Stimulated activated CD8-positive, alpha-beta memory T cell treated with anti-CD3 and anti-CD28 coated beads, Interleukin-7, amount 100 ng/mL, for 48 hours (primary cell): ENCODE measurements at regions not wholly inside any gene's neighbourhood (a gene's known extent, or its start where the extent isn't known, plus 50 kb on each side); places are given as distances from the start of the nearest gene placed in this dataset.

Experiments used
- DNase-seq, 2 donors: peaks; one replicate each; pipeline ENCODE4 v3.0.0-alpha.2; 2020; ENCODE audit warnings: low read depth in 1 of 2; ENCODE audit errors: extremely low read depth in 1 of 2

DNA sequence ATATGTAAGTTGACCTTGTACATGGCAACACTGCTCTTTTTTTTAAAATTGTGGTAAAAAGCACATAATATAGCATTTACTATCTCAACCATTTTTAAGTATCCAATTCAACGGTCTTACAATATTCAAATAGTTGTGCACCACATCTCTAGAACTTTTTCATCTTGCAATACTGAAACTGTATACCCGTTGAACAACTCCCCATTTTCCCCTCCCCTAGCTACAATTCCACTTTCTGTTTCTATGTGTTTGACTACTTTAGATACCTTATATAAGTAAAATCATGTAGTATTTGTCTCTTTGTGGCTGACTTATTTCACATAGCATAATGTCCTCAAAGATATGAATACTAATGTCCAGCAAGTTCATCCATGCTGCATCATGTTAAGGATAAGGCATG is 452.1 kb downstream of the TXNL1 start:
- no peak for DNase-seq

DNA sequence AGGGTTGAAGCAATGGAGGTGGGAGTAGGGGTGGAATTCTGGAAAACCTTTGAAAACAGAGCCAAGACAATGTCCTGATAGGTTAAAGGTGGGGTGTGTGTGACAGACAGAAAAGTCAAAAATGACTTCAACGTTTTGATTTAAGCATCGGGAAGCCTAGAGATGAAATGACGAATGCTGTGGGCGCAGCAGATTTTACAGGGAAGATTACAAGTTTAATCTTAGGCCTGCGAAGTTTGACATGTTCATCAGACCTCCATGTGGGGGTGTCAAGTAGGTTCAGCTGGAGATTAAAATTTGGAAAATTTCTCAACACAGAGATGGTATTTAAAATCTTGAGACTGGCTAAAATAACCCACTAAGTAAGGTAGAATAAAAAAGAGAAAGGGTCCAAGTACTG is 453.3 kb downstream of the TXNL1 start:
- DNase-seq = no peak

DNA sequence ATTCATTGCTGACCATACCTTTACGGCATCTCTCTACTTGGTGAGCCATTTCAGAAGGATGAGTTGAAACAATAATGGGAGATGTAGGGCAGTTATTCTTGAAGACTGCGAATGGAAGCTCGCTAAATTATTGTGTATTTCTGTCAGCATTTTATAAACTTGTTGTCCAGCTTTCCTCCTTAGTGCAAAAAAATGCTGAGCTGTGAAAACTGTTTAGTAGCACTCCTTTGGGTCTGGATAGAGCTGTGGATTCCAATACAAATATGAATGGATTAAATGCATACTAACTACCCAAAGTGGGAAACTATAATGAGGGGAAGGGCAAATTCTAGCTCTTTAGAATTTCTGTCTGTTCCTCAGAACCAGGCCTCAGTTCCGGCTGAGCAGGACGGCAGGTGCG is 461.6 kb downstream of the TXNL1 start:
- no peak for DNase-seq

DNA sequence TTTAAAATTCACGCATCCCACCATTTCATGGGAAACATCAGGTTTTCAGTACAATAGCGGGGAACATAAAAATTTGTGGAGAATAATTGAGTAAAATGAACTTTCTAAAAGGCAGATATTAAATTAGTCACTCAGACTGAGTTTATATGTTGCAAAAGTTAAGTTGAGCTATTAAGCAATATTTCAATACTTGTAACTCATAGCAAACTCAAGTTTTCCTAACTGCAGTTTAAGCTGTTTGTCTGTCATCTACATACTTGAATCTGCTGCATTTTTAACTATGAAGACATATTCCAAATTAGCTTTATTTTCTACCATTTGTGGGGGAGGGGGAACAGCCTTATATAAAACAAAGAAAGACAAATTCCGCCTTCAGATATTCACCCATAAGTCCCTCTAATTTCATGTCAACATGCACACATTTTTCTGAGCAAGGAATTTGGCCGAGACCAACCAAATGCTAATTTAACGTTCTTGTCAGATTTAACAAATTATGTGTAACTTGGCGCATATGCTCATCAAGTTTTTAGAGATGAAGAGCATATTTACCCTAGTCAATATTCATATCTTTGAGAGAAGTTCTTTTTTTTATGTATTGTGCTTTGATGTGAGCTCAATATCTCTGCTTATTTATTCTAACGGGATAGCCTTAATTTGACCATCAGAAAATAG is 462.9 kb downstream of the TXNL1 start:
- no peak for DNase-seq

DNA sequence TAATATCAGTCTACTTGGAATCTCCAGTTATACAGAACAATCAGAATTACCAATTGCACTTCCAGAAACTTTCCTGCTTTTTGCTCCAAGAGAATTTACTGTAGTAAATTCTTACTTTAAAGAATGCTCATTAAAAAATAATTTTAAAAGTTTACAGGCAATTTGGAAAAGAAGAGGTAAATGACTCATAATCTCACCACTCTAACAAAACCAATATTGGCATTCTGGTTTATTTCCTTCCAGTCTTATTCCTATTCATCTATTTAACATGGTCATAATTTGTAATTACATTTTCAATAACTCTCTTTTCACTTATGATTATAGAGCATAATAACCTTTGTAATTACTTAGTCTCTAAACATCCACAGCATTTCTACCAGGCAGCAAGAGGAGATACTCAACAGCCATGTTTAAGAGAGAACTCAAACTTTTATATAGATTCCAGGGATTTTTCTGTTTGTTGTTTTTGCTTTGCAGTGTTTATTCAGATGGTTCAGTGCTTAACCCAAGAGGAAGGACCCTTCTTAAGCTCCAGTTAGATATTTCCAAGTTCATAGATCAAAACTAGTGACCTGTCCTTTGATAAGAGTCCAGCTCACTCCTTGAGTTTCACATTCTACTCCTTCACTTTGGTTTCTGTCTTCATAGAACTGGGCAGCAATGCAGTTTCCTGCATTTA is 464.7 kb downstream of the TXNL1 start:
- no peak for DNase-seq

DNA sequence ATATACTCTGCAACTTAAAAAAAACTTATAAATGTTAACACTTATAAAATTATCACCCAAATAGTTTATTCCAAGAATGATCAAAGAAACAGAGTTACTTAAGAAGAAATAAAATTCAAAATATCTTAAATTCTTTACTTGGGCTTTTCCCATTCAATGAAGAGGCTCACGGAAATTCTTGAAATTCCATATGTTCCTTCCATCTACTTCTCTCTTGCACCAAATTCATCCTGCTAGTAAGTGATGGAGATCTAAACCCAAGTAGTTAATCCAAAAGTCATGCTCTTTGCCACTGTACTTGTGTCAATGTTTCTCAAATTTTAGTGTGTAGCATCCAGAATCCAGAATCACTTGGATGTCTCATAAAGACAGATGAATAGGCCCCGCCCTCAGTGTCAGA is 465.9 kb downstream of the TXNL1 start:
- no peak for DNase-seq

DNA sequence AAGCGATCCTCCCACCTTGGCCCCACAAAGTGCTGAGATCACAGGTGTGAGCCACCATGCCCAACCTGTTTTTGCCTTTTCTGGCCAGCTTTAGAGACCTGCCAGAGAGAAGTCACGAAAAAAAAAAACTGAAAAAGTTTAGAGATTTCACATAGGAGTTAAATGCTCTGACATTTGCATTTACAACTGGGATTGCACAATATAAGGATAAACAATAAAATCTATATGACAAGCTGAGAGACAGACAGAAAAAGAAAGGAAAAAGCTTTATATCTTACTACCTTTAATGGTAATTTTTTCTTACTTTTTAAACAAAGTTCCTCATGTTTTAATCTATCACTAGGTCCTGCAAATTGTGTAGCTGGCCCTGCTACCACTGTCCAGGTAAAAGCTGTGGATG is 466.5 kb downstream of the TXNL1 start:
- no peak for DNase-seq

DNA sequence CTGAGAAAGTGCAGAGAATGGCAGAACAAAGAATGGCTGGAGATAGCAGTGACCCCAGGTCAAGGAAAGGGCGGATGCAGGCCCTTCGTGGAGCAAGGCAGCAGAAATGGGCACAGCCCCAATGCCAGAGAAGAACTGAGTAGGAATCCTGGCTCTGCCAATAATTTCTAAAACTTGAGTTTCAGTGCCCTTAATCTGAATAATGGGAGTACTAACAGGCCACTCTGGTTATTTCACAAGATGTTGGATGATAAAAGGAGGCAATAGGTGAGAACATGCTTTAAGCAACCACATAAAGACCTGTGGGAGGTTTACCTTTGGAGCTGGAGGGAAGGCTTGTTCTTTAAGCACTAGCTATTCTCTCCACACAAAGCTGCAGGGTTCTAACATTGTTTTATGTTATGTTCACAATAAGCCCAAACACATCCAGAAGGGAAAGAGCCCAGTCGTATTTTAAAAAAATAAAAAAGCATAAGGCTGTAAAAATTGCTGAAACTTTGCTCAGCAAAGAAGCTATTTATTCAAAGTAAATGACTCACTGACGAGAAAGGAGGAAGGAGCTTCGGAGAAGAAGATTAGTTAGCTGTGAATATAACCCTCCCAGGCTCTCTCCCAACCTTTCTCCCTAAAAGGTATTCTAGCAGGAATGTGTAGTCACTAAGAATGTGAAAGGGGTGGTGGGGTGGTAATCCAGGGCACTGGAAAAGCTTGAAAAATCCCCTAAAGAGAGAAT is 470.2 kb downstream of the TXNL1 start:
- DNase-seq = no peak

DNA sequence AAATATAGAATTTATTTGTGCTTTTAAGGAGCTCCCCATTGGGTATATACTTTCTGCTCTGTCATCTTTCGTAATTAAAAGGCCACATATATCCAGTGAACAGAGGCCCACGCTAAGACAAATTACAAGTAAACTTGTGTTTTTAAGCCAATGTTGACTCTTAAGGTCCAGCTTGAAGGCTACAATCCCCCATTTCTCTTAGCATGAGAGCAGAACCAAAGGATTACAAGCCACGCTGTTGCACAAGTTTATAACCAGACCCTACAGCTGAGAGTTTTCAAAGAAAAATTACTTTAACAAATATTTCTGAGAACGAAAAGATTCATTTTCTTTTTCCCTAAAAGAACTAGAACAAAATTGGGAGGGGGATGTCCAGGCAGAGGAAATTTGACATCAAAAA is 471.0 kb downstream of the TXNL1 start:
- no peak for DNase-seq

DNA sequence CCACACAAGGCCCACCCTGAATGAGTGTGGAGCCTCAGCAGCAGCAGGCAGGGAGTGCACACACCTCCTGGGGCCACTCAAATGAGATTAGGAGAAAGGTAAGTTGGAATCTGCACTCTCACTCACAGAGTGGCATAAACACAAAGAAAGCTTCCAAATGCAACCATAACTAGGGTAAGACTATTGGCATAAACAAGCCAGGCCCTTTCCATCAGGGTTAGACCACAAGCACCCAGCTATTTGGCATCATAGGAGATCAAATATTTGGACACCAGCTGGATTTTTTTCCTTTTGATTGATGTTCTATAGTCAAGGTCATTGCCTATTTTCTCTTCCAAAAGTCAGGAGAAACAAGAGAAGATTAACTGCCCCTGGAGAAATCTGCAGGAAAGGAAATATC is 471.5 kb downstream of the TXNL1 start:
- DNase-seq = no peak

DNA sequence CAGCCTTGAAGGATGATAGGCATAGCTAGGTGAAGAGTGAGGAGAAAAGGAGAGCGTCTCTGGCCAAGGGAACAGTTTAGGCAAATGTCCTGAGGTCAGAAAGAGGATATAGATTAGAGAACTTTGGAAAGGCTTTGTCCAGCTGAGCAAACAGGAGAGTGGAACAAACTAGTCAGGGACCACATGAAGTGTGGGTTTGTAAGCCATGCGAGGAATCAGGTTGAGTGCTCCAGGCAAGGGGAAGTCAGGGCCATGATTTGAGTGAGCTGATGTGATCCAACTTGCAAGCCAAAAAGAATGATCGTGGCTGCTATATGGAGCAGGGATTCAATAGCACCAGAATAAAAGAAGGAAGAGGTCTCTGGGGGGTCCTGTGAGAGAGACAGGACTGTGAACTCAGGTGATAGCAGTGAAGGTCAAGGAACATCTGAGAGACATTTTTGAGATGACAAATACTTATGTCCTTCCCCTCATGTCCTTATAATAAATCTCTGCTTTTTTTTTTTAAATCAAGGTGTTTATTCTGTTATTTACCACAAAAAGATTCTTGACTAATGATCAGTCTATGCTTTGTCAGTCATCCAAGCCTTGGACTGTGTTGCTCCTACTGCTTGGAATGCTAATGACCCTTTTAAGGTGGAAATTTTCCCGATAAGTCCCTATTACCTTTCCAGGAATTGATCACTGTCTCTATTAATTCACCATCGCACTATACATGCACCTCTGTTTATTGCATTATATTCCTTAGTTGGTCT is 472.6 kb downstream of the TXNL1 start:
- DNase-seq = no peak

DNA sequence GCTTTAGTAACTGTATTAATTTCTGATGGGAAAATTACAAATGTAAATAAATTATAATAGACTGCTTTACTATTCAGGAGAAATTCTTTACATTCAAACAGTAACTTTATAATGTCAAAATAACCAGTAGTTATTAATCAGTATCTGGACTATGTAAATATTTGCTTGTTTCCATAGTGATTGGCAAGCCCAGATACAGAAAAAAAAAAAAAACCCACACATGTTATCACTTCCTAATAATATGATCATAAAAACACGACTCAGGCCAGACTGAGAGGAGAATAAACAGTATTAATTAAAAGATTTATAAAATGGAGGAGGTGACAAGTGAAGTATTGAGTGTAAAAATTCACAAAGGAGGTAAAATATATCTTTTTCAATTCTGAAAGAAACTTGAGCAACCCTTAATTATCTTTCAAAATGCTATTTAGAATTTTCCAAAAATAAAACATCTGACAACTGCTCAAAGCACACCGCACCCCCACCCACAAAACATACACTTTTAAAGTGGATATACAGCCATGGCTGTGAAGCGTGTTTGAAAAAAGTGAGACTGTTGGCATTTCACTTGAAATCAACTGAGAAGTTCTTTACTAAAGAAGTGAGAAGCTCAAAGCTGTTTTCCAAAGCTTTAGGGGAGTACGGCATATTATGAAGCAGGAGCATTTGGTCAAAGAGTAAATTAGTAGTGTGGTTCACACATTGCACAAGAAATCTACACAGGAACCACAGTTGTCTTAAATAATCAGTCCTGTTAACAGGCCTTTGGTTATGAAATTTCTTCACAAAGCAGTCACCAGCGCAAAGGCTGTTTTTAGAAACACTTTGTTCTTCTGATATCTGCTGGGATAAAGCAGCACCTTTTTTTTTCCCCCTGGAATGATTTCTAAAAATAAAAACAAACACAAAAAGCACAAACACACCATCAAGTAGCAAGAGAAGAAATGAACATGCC is 475.8 kb downstream of the TXNL1 start:
- DNase-seq = no peak

DNA sequence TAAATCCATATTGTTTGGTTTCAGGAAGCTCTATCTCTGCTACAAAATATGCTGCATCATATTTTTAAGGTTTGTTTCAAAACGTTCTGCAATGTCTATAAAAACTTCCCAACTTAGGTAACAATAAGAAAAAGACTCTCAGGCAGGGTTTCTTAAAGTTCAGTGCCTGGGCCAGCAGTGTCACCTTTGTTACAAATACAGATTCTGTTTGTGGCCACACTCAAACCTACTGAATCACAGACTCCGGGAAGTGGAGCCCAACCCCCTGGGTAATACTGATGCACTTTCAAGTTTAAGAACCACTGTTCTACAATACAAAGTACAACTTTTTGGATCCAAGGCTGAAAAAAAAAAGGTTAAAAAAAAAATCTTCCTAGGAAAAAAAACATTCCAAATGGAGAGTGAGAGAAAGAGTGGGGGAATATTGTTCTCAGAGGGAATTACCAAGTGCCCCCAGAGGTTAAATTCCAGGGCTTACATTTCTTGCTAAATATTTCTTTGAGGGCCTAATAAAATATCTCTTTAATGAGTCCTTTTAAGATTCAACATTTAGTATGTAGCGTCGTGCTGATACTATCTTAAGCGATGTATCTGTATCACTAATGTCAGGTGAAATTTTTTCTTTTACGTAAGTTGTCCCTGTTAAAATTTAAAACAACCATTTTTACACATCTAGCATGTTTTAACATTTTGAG is 476.7 kb downstream of the TXNL1 start:
- DNase-seq = no peak

DNA sequence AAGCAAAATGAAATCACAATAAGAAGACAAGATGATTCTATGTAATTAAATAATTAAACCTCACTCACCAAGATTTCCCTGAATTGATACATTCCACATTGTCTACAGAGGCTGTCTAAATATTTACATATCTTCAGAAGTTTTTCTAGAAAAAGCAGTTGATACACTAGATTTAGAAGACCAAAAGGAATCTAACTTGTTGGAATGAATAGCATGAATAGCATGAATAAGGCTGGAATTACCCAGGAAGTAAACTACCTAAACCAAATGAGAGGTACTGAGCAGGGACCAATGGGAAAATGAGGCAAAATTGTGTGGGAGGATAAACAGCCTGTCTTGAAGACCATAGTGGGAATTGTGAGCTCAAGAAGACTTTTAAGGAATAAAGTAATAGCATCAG is 479.7 kb downstream of the TXNL1 start:
- no peak for DNase-seq

DNA sequence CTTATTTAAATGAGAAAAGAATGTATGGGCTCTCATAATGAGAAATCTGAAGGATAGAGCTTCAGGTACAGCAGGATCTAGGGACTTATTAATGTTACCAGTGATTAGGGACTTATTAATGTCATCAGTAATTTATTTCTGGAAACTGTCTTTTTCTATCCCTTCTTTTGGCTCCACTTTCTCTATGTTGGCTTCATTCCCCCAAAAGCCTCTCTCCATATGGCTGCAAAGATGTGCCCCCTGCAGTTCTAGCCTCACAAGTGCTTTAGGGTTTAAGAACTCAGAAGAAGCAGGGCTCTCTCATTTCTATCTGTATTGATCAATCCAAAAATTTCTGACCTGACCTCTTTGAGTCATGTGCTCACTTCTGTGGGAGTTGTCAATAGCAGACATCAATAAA is 480.9 kb downstream of the TXNL1 start:
- no peak for DNase-seq

DNA sequence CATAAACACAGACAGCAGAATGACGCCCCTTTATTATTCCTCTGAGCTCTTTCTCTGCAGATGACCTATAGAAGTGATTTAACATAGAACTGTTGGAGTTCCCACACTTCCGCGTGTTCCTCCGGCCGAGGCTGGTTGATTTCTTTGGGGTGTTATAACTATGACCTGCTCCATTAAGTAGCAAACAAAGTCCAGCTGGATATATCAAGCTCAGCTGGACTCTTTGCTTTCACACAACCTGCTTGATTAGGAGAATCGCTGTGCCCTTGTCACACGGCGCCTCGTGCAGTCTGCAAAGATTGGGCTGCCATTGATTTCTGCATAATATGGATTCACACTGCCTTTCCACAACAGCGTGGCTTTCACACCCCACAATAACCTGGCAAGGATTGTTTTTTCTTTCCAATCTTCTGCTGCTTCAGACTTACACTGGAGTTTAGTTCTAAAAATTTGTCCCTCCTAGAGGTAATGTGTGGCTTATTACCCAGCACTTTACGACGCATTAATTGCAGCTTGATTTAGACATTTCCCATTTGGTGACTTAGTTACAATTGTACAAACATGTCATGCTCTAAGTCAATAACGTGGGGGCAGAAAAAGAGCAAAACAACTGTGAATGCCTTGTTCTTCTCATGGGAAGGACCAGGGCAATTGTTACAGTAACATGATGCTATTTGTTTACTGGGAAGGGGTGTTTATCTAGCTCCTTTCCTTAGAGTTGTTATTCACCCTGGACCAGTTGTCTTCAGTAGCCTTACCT is 485.7 kb downstream of the TXNL1 start:
- no peak for DNase-seq

DNA sequence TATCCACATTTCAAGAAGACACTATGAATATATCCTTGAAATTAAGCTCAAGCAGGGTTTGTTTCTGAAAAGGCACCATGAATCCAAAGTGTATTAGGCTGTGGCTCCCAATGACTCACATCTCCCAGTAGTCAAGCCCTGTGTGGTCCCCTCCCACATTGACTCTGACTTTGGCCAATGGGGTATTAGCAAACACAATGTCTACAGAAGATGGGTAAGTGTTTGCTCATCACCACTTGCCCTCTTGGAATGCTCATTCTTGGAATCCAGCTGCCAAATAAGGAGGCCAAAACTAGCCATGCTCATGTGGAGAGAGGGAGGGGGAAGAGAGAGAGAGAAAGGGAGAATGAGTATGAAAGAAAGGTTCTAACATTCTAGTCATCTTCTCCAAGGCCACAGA is 490.0 kb downstream of the TXNL1 start:
- no peak for DNase-seq

DNA sequence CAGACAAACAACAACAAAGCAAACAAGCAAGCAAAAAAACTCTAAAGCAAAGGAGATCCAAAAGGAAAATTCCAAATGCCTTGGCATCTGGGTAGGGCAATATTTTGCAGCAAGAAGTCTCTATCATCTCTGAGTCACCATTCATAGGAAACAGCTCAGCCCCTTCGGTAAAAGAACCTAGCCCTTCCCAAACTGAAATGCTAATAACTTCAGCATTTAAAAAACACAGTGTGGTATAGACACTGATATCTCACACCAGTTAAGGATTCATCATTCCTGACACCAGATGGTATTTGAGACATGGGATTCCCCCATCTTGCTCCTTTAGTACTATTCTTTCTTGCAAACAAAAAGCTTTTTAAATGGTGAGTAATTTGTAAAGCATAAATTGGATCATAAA is 491.8 kb downstream of the TXNL1 start:
- no peak for DNase-seq

DNA sequence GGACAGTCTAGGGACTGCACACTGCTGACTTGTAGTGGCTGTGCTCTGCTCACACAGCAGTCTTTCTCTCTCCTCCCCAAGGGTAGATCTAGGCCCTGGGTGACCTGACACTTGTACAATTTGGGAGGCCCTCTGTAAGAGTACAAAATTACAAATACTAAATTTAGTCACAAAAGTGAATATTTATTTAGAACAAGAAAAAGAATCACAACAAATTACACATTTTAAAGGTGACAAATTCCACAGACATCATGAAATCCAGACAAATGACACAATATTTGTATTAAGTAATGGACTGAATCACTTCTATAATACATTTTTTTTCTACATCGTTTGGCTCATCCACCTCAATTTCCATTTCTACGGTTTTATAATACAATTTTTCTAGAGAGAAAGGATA is 496.4 kb downstream of the TXNL1 start:
- DNase-seq = no peak
